Suppressor macrophage treated with lipopolysaccharide for 1 hour (primary cell): ENCODE measurements at regions not wholly inside any gene's neighbourhood (a gene's known extent, or its start where the extent isn't known, plus 50 kb on each side); places are given as distances from the start of the nearest gene placed in this dataset.

ENCODE experiments used
- DNase-seq, 3 donors: peaks; one replicate each; pipeline ENCODE4 v3.0.0-alpha.2; 2020 to 2022

- no peak for DNase-seq
Measured at GRCh38 chr10:112080231-112080630, 103.3 kb downstream of the GPAM start.

DNA sequence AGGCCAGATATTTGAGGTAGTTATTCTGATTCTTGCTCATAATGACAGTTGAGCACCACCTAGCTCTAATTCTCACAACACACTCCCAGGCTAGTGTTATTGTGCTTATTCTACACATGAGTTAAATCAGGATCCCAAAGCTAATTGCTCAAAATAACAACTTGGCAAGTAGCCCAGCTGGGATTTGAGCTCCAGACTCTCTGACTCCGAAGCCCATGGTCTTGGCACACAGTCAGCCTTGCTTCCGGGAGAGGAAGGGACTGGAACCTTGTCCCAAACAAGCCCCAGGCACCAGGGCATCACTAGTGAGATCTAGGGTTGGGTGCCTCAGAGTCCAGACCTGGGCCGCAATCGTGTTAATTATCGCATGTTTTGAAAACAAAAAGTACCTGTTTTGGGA is 101.4 kb downstream of the GPAM start:
- no peak for DNase-seq

GRCh38 chr10:112083472-112083871 is 100.1 kb downstream of the GPAM start:
- no peak for DNase-seq

DNA sequence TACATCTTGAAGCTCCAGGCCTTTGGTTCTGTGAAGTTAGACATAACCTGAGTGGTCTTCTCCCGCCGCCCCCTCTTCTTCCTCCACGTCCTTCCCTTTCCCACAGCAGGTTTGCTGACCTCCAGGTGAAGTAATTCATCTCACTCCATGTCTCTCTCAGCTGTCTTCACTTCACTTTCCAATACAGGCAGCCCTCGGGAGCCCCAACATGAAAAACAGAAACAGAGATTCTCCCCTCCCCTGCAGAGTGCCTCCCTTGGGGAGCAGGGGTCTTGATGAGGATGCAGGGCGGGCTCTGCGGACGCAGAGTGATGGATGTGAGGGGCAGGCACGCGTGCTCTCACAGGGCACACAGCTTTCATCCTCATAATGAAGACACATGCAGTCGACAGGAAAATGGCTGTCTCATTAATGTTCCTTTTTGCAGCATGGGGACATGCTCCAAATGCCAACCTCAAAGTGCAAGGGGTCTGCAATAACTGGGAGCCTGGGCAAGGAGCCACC is 95.6 kb downstream of the GPAM start:
- no peak for DNase-seq

DNA sequence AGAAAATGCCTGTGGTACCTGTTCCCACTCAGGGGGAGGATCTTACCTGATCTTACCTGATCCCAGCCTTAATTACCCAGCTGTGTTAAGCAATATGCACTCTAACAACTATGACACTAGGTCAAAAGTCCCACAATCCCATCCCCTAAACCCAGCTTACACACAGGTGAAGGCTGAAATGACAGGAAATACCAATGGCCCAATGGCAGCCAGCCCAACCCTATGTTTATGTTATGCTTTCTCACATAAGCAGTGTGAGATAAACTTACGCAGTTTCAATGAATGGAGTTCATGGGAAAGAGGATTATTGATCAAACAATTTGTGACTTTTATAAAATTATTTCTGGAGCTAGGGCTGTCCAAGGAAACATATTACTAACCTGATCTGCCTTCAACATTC is 91.9 kb downstream of the GPAM start:
- no peak for DNase-seq

DNA sequence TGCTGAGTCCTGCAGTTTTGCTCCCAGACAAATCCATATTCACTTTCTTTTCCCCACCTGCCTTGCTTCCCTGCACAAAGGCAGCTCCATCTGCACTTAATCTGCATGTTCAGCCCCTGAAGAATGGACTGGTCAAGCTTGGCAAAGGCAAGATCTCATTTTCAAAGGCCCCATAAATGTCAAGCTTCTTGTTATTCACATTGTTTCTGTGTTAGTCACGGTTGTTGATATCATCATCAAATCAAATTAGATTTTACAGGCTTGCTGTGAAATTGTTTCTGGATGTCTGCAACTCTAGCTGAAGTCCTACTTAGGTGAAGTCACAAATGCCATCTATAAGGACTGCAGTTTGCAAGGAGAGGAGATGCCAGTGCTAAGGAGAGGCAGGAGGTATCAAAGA is 91.0 kb downstream of the GPAM start:
- DNase-seq: no peak

GRCh38 chr10:112094984-112095383 is 88.6 kb downstream of the GPAM start:
- no peak for DNase-seq

DNA sequence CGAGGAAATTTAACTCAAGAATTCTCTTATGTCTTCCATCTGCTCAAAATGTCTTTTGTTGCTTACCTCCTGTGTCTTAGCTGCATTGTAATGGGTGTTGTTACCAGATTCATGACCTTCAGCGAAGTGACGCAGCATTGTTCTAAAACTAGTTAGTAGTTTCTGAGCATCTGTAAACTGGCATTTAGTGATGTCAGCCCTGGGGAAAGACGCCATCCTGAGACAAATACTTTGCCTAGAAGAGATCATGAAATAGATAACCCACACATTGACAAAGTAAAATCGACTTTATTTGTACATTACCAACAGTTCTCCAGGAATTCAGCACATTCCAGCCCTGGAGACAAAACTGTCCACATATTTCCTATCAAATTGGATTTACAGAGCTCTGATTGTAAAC is 87.8 kb downstream of the GPAM start:
- no peak for DNase-seq

DNA sequence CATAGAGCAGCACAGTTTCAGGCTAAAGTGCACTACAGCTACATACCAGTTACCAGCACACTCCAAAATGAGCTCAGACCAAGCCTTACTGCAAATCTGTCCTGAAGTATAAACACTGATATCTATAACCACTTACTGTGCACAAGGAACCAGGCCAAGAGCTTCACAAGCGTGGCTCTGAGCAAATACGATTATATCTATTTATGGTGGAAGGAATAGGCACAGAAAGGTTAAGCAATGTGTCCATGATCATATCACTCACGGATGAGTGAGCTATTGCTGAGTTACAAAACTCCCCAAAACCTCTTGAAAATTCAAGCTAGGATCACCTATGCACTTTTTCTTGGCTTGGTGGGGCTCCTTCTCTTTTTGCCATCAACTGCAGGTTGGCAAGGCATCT is 84.9 kb downstream of the GPAM start:
- DNase-seq: no peak
